ENCODE measurements at regions not wholly inside any gene's neighbourhood (a gene's known extent, or its start where the extent isn't known, plus 50 kb on each side); places are given as distances from the start of the nearest gene placed in this dataset.

GRCh38 chr1:99137554-99138206 is 126.6 kb upstream of the PLPPR4 start:
- no peak for DNase-seq (ENCODE audit: low spot score)
- H3K9me3 ChIP-seq: no peaks in the 10 kb centered on the region
- no peak for TF ChIP-seq CTCF (IDR thresholded peaks at IDR 0.05)

GRCh38 chr1:99139876-99140275 is 124.4 kb upstream of the PLPPR4 start:
- Histone ChIP-seq H3K27ac (no peak overlapping the region), H3K4me3 (no peak overlapping the region), H3K9me3 (no peaks in the 10 kb centered on the region), H3K36me3 (no peaks in the 10 kb centered on the region), H3K4me1 (no peaks in the 10 kb centered on the region), H3K27me3 (no peaks in the 10 kb centered on the region)
- no peak for TF ChIP-seq CTCF (IDR thresholded peaks at IDR 0.05)
- DNase-seq (ENCODE audit: low spot score): no peak

More at GRCh38 chr1:99137554-99138206, 126.6 kb upstream of the PLPPR4 start:
- Histone ChIP-seq H3K36me3 (no peaks in the 10 kb centered on the region), H3K4me3 (no peak overlapping the region), H3K27me3 (no peaks in the 10 kb centered on the region), H3K4me1 (no peaks in the 10 kb centered on the region), H3K27ac (no peak overlapping the region)

GRCh38 chr1:99146129-99146848 is 118.0 kb upstream of the PLPPR4 start:
- H3K27ac ChIP-seq: no peak overlapping the region
- H3K36me3 ChIP-seq: no peaks in the 10 kb centered on the region
- H3K27me3 ChIP-seq: no peaks in the 10 kb centered on the region
- no peak for TF ChIP-seq CTCF (IDR thresholded peaks at IDR 0.05)
- DNase-seq (ENCODE audit: low spot score): no peak
- H3K4me3 ChIP-seq: no peak overlapping the region
- H3K4me1 ChIP-seq: no peaks in the 10 kb centered on the region
- H3K9me3 ChIP-seq: no peaks in the 10 kb centered on the region

DNA sequence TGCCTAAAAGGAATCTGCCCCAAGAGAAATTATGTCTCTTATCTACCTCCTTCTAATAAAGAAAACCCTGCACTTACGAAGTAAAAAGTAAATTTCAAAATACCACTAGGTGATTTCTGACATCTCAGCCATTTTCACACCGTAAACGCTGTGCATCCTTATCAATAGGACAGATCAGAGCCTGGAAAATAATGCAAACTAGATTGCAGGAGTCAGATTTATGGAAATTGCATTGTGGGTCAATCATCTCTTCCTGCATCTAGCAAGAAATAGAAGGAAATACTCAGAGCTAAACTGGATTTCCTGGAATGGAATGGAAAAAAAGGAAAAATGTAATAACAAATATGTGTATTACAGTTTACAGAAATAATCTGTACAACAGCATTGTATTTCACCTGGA is 114.3 kb upstream of the PLPPR4 start:
- Histone ChIP-seq H3K27ac (no peak overlapping the region), H3K4me1 (no peaks in the 10 kb centered on the region), H3K27me3 (no peaks in the 10 kb centered on the region), H3K36me3 (no peaks in the 10 kb centered on the region), H3K9me3 (no peaks in the 10 kb centered on the region), H3K4me3 (no peak overlapping the region)
- TF ChIP-seq CTCF (IDR thresholded peaks at IDR 0.05): no peak
- DNase-seq (ENCODE audit: low spot score): no peak

DNA sequence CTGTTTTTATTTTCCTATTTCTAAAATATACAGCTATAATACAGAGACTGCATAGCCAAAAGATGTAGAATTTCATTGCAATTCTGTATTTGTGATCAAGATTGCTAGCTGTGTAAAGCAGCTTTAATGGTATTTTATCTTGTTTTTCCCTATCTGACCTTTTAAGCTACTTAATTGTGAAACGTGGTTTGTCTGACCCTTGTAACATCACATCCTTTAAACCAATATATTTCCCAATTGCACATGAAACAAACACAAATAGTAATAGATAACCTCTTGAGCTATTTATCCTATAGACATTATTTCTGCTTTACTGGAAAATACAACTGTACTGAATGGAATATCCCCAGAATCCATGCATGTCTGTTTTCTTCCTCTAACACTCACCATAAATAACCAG is 112.2 kb upstream of the PLPPR4 start:
- Histone ChIP-seq H3K4me1 (no peaks in the 10 kb centered on the region), H3K4me3 (no peak overlapping the region), H3K36me3 (no peaks in the 10 kb centered on the region), H3K9me3 (no peaks in the 10 kb centered on the region), H3K27me3 (no peaks in the 10 kb centered on the region), H3K27ac (no peak overlapping the region)
- no peak for DNase-seq (ENCODE audit: low spot score)
- no peak for TF ChIP-seq CTCF (IDR thresholded peaks at IDR 0.05)
